ENCODE measurements at regions not wholly inside any gene's neighbourhood (a gene's known extent, or its start where the extent isn't known, plus 50 kb on each side); places are given as distances from the start of the nearest gene placed in this dataset.

- no peaks in the 10 kb centered on the region for H4K20me1 ChIP-seq (ENCODE audit: insufficient read depth, low read length)
- H3K4me1 ChIP-seq (ENCODE audit: low read length): no peaks in the 10 kb centered on the region
- H3K27ac ChIP-seq (ENCODE audit: low read length): no peak overlapping the region
- H2AFZ ChIP-seq (ENCODE audit: low read depth, low read length): no peak overlapping the region
- no peaks in the 10 kb centered on the region for H3K79me2 ChIP-seq (ENCODE audit: low read length)
- H3K4me3 ChIP-seq (ENCODE audit: low read length): no peak overlapping the region
- H3K36me3 ChIP-seq (replicated peaks; ENCODE audit: low read depth, low read length): no peaks in the 10 kb centered on the region
- no peaks in the 10 kb centered on the region for H3K9me3 ChIP-seq (ENCODE audit: insufficient read depth, low read length)
- TF ChIP-seq EZH2phosphoT487 (IDR thresholded peaks at IDR 0.05; ENCODE audit: low read depth) (no peak), CTCF (IDR thresholded peaks at IDR 0.05; ENCODE audit: low read depth, low read length) (no peak)
- peaks cover 23% of the 10 kb centered on the region for H3K27me3 ChIP-seq (ENCODE audit: low read depth, low read length)
- H3K9ac ChIP-seq (ENCODE audit: low read length): no peak overlapping the region
- no peak overlapping the region for H3K4me2 ChIP-seq (ENCODE audit: low read length)
These were observed 81.7 kb upstream of the ANO1 start for GRCh38 chr11:69996451-69996850.

DNA sequence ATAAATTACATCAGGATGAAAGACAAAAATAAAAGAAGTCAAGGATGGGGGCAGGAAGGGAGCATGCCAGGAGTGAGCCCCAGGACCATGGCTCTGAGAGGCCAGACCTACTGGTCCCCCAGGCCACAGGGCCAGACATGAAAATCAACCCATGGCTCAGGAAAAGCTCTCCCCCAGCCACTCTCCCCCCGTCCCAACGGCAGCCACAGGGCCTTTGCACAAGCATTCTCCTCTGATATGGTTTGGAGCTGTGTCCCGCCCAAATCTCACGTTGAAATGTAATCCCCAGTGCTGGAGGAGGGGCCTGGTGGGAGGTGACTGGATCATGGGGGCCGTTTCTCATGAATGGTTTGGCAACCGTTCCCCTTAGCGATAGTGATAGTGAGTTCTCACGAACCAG lies 80.8 kb upstream of the ANO1 start:
- TF ChIP-seq EZH2phosphoT487 (IDR thresholded peaks at IDR 0.05; ENCODE audit: low read depth) (no peak), CTCF (IDR thresholded peaks at IDR 0.05; ENCODE audit: low read depth, low read length) (no peak)
- Histone ChIP-seq H3K27ac (ENCODE audit: low read length) (no peak overlapping the region), H3K9ac (ENCODE audit: low read length) (no peak overlapping the region), H3K4me2 (ENCODE audit: low read length) (no peak overlapping the region), H3K4me1 (ENCODE audit: low read length) (no peaks in the 10 kb centered on the region), H3K79me2 (ENCODE audit: low read length) (no peaks in the 10 kb centered on the region), H3K9me3 (ENCODE audit: insufficient read depth, low read length) (no peaks in the 10 kb centered on the region), H4K20me1 (ENCODE audit: insufficient read depth, low read length) (no peaks in the 10 kb centered on the region), H2AFZ (ENCODE audit: low read depth, low read length) (no peak overlapping the region), H3K36me3 (replicated peaks; ENCODE audit: low read depth, low read length) (no peaks in the 10 kb centered on the region), H3K27me3 (ENCODE audit: low read depth, low read length) (peaks cover 22% of the 10 kb centered on the region), H3K4me3 (ENCODE audit: low read length) (no peak overlapping the region)

DNA sequence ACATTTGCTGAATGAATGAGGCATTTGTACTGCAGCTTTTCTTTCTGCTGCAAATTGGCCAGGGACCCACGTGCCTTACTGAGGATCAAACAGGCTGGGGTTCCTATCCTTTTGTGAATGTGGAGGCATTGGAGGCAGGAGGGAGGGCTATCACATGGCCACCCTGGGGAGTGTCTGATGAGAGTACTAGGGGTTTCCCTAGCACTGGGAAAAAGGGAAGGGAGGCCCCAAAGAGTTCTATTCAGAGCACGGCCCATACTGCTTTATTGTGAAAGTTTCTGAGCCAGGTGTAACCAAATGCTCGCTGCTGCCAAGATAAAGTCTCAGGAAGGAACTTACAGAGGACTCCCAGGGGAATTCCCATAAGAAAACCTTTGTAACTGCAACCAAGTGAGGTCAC lies 78.4 kb upstream of the ANO1 start:
- no peaks in the 10 kb centered on the region for H3K79me2 ChIP-seq (ENCODE audit: low read length)
- H4K20me1 ChIP-seq (ENCODE audit: insufficient read depth, low read length): no peaks in the 10 kb centered on the region
- H3K4me1 ChIP-seq (ENCODE audit: low read length): no peaks in the 10 kb centered on the region
- H3K36me3 ChIP-seq (replicated peaks; ENCODE audit: low read depth, low read length): no peaks in the 10 kb centered on the region
- no peak overlapping the region for H3K9ac ChIP-seq (ENCODE audit: low read length)
- H3K27me3 ChIP-seq (ENCODE audit: low read depth, low read length): peaks cover 22% of the 10 kb centered on the region
- no peak overlapping the region for H3K4me2 ChIP-seq (ENCODE audit: low read length)
- no peak overlapping the region for H3K27ac ChIP-seq (ENCODE audit: low read length)
- H2AFZ ChIP-seq (ENCODE audit: low read depth, low read length): no peak overlapping the region
- H3K9me3 ChIP-seq (ENCODE audit: insufficient read depth, low read length): no peaks in the 10 kb centered on the region
- no peak overlapping the region for H3K4me3 ChIP-seq (ENCODE audit: low read length)
- no peak for TF ChIP-seq CTCF (IDR thresholded peaks at IDR 0.05; ENCODE audit: low read depth, low read length)
- no peak for TF ChIP-seq EZH2phosphoT487 (IDR thresholded peaks at IDR 0.05; ENCODE audit: low read depth)

- peaks cover 24% of the 10 kb centered on the region for H3K27me3 ChIP-seq (ENCODE audit: low read depth, low read length)
- no peak overlapping the region for H2AFZ ChIP-seq (ENCODE audit: low read depth, low read length)
- no peaks in the 10 kb centered on the region for H3K79me2 ChIP-seq (ENCODE audit: low read length)
- no peak overlapping the region for H3K9ac ChIP-seq (ENCODE audit: low read length)
- no peaks in the 10 kb centered on the region for H3K9me3 ChIP-seq (ENCODE audit: insufficient read depth, low read length)
- H4K20me1 ChIP-seq (ENCODE audit: insufficient read depth, low read length): no peaks in the 10 kb centered on the region
- H3K27ac ChIP-seq (ENCODE audit: low read length): no peak overlapping the region
- no peak overlapping the region for H3K4me3 ChIP-seq (ENCODE audit: low read length)
- no peaks in the 10 kb centered on the region for H3K36me3 ChIP-seq (replicated peaks; ENCODE audit: low read depth, low read length)
- no peaks in the 10 kb centered on the region for H3K4me1 ChIP-seq (ENCODE audit: low read length)
- TF ChIP-seq CTCF (IDR thresholded peaks at IDR 0.05; ENCODE audit: low read depth, low read length) (no peak), EZH2phosphoT487 (IDR thresholded peaks at IDR 0.05; ENCODE audit: low read depth) (no peak)
- H3K4me2 ChIP-seq (ENCODE audit: low read length): no peak overlapping the region
These were observed 77.9 kb upstream of the ANO1 start for GRCh38 chr11:70000228-70000627.
